WTC11 (cell line): ENCODE measurements at regions not wholly inside any gene's neighbourhood (a gene's known extent, or its start where the extent isn't known, plus 50 kb on each side); places are given as distances from the start of the nearest gene placed in this dataset. TPM values are rescaled to one million over a fixed set of nuclear protein-coding genes. Genes with fewer than 3 reads are reported as not detected.

Source experiments
- ATAC-seq: fragments of 200-7000 bp; cut with Tn5 transposase; 2 replicates; pipeline ENCODE4 v1.10.0; 2021; ENCODE audit warnings: mild to moderate bottlenecking, moderate library complexity
- CTCF ChIA-PET: fragments of 300-600 bp; sonication (Branson Sonifier 250); formaldehyde crosslinking; loops from one replicate; lab custom pipeline; 2021; ENCODE audit warnings: antibody characterized with exemption; lab: Charles Lee
- POLR2A ChIA-PET: fragments of 350-600 bp; sonication (Branson Sonifier 250); formaldehyde crosslinking; loops from one replicate; lab custom pipeline; 2021; ENCODE audit warnings: antibody characterized with exemption; lab: Charles Lee
- DNase-seq: peaks from one replicate; pipeline ENCODE4 v3.0.0; 2021; ENCODE audit warnings: low spot score
- H3K27ac Mint-ChIP-seq: 2 replicates; pipeline ENCODE4 v1.8.0; 2021; ENCODE audit warnings: mixed read lengths
- H3K27me3 Mint-ChIP-seq: 2 replicates; pipeline ENCODE4 v1.8.0; 2021; ENCODE audit warnings: low read depth, mild to moderate bottlenecking, moderate library complexity, mixed read lengths
- H3K36me3 Mint-ChIP-seq: 2 replicates; pipeline ENCODE4 v1.8.0; 2021; ENCODE audit warnings: mixed read lengths
- H3K4me1 Mint-ChIP-seq: 2 replicates; pipeline ENCODE4 v1.8.0; 2022; ENCODE audit warnings: mixed read lengths
- H3K4me3 Mint-ChIP-seq: 2 replicates; pipeline ENCODE4 v1.8.0; 2021; ENCODE audit warnings: mild to moderate bottlenecking, moderate library complexity, mixed read lengths
- H3K9me3 Mint-ChIP-seq: 2 replicates; pipeline ENCODE4 v1.8.0; 2021; ENCODE audit warnings: mixed read lengths
- ARID4B ChIP-seq: sonication (generic); formaldehyde crosslinking; IDR thresholded peaks from 2 replicates; pipeline ENCODE4 v1.8.0; 2023; ENCODE audit warnings: missing genetic modification reagents, mild to moderate bottlenecking, borderline replicate concordance
- CTCF ChIP-seq: fragments of 200-600 bp; IDR thresholded peaks from 2 replicates; pipeline ENCODE4 v1.8.0; 2022; ENCODE audit warnings: antibody characterized with exemption
- ELF4 ChIP-seq: sonication (generic); formaldehyde crosslinking; IDR thresholded peaks from 2 replicates; pipeline ENCODE4 v1.8.1; 2022; ENCODE audit warnings: low read depth, mild to moderate bottlenecking, moderate library complexity, missing genetic modification reagents
- ETV6 ChIP-seq: sonication (generic); formaldehyde crosslinking; IDR thresholded peaks from 2 replicates; pipeline ENCODE4 v1.8.1; 2022; ENCODE audit warnings: mild to moderate bottlenecking, missing genetic modification reagents
- MAX ChIP-seq: sonication (generic); formaldehyde crosslinking; IDR thresholded peaks from 2 replicates; pipeline ENCODE4 v1.8.0; 2022; ENCODE audit warnings: mild to moderate bottlenecking, missing genetic modification reagents
- MYBL2 ChIP-seq: sonication (generic); formaldehyde crosslinking; IDR thresholded peaks from 2 replicates; pipeline ENCODE4 v1.8.1; 2023; ENCODE audit warnings: mild to moderate bottlenecking, moderate library complexity, missing genetic modification reagents
- NFATC4 ChIP-seq: fragments of 250-450 bp; sonication (Bioruptor Pico); IDR thresholded peaks from 2 replicates; pipeline ENCODE4 v1.9.0; 2021; ENCODE audit warnings: mild to moderate bottlenecking
- RELA ChIP-seq: sonication (generic); formaldehyde crosslinking; IDR thresholded peaks from 2 replicates; pipeline ENCODE4 v1.8.1; 2022; ENCODE audit warnings: missing genetic modification reagents, mild to moderate bottlenecking, borderline replicate concordance
- SMAD3 ChIP-seq: sonication (generic); formaldehyde crosslinking; IDR thresholded peaks from 2 replicates; pipeline ENCODE4 v1.8.0; 2022; ENCODE audit warnings: missing genetic modification reagents, mild to moderate bottlenecking, borderline replicate concordance
- USF1 ChIP-seq: sonication (generic); formaldehyde crosslinking; IDR thresholded peaks from 2 replicates; pipeline ENCODE4 v1.8.0; 2022; ENCODE audit warnings: mild to moderate bottlenecking, missing genetic modification reagents
- USF2 ChIP-seq: sonication (generic); formaldehyde crosslinking; IDR thresholded peaks from 2 replicates; pipeline ENCODE4 v1.8.1; 2023; ENCODE audit warnings: mild to moderate bottlenecking, missing genetic modification reagents, moderate library complexity
- ZBTB21 ChIP-seq: sonication (generic); formaldehyde crosslinking; IDR thresholded peaks from 2 replicates; pipeline ENCODE4 v1.8.1; 2023; ENCODE audit warnings: mild to moderate bottlenecking, missing genetic modification reagents, borderline replicate concordance
- ZBTB43 ChIP-seq: sonication (generic); formaldehyde crosslinking; IDR thresholded peaks from 2 replicates; pipeline ENCODE4 v1.8.1; 2023; ENCODE audit warnings: mild to moderate bottlenecking, missing genetic modification reagents
- ZMAT4 ChIP-seq: fragments of 250-450 bp; sonication (Bioruptor Pico); IDR thresholded peaks from 2 replicates; pipeline ENCODE4 v1.9.0; 2021; ENCODE audit warnings: mild to moderate bottlenecking
- ZNF121 ChIP-seq: sonication (generic); formaldehyde crosslinking; IDR thresholded peaks from 2 replicates; pipeline ENCODE4 v1.8.0; 2023; ENCODE audit warnings: missing genetic modification reagents
- ZNF671 ChIP-seq: fragments of 250-450 bp; sonication (Bioruptor Pico); IDR thresholded peaks from 2 replicates; pipeline ENCODE4 v1.8.0; 2021; ENCODE audit warnings: mild to moderate bottlenecking
- microRNA-seq: library from miRNA; unstranded; fragments of <30 nt; microRNA quantifications from one replicate; pipeline ENCODE4 v1.2.0, GENCODE V29; 2022; ENCODE audit warnings: borderline number of aligned reads

GRCh38 chr21:35100349-35100811, 51.3 kb upstream of the RUNX1 start:
- ChIA-PET POLR2A (interaction anchor here (0.5 to 0.6 kb wide), 2 partner anchors 155 to 831 kb away, joined by 3 to 4 read pairs; no protein-coding TSS in a partner anchor), CTCF (no interaction called here)
- TF ChIP-seq MAX (CRISPR knock-in tag) (no peak), ELF4 (CRISPR knock-in tag) (no peak), ZBTB21 (CRISPR knock-in tag) (no peak)
- no peak for DNase-seq
- Mint-ChIP-seq H3K4me3 (no peak overlapping the region), H3K4me1 (no peaks in the 10 kb centered on the region), H3K27me3 (no peaks in the 10 kb centered on the region), H3K9me3 (no peaks in the 10 kb centered on the region), H3K36me3 (no peaks in the 10 kb centered on the region), H3K27ac (no peak overlapping the region)
- ATAC-seq, result no peak

- no peaks in the 10 kb centered on the region for H3K36me3 Mint-ChIP-seq
- H3K4me1 Mint-ChIP-seq, result no peaks in the 10 kb centered on the region
- no peak for ATAC-seq
- DNase-seq, result no peak
- TF ChIP-seq MYBL2 (CRISPR knock-in tag) (no peak), ZMAT4 (CRISPR knock-in tag) (no peak), ETV6 (no peak), RELA (no peak), USF1 (CRISPR knock-in tag) (no peak), NFATC4 (no peak), USF2 (CRISPR knock-in tag) (no peak), ZNF671 (no peak), ZBTB43 (CRISPR knock-in tag) (no peak), SMAD3 (no peak), ARID4B (CRISPR knock-in tag) (no peak), CTCF (no peak), ZNF121 (no peak)
- peaks cover 7% of the 10 kb centered on the region for H3K9me3 Mint-ChIP-seq
- no peaks in the 10 kb centered on the region; the same call in 1 of the 2 replicates for H3K27me3 Mint-ChIP-seq
- POLR2A ChIA-PET, result interaction anchor here (0.5 kb wide), 1 partner anchor 726 kb away, joined by 7 read pairs; no protein-coding TSS in a partner anchor
- CTCF ChIA-PET, result no interaction called here
- no peak overlapping the region for H3K27ac Mint-ChIP-seq
- no peak overlapping the region for H3K4me3 Mint-ChIP-seq
These were observed 50.2 kb upstream of the RUNX1 start for GRCh38 chr21:35099310-35099709.

Small RNAs in the stretch of these regions (microRNA-seq; reads per million reads assigned to microRNA genes)
- not detected for gene MIR802
